Hippocampal formation (tissue), 2 donors: ENCODE measurements at regions not wholly inside any gene's neighbourhood (a gene's known extent, or its start where the extent isn't known, plus 50 kb on each side); places are given as distances from the start of the nearest gene placed in this dataset.
"Not testable (repeated sequence)": the region's sequence is repeated elsewhere in the genome, so short reads cannot be mapped to it uniquely, and the experiment has no call there.

Experiments used
- DNase-seq, 2 donors: peaks; one replicate each; lab custom pipeline; 2025; lab: John Stamatoyannopoulos, UW

- no peak for DNase-seq
Measured at GRCh38 chr2:118613737-118614136, 233.7 kb downstream of the EN1 start.

GRCh38 chr2:118611691-118612090 is 235.8 kb downstream of the EN1 start:
- no peak for DNase-seq

DNA sequence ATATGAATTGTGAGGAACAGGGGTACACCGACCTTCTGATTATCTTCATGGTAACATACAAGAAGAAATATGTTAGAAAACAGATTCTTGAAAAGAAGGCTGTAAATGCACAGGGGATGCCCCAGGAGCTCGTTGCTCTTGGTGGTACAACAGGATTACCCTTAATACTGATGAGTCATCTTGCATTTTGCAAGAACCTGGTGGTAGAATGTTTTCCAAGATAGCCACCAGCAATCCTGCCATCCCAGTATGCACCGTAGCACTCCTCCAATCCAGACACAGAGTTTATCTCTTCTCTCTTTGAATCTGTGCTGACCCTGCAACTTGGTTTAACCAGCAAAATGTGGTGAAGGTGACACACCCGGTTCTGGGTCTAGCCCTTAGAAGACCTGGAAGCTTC is 238.3 kb downstream of the EN1 start:
- no peak for DNase-seq

GRCh38 chr2:118607641-118608040 is 239.8 kb downstream of the EN1 start:
- DNase-seq = no peak

GRCh38 chr2:118604811-118605210 is 242.6 kb downstream of the EN1 start:
- no peak for DNase-seq

DNA sequence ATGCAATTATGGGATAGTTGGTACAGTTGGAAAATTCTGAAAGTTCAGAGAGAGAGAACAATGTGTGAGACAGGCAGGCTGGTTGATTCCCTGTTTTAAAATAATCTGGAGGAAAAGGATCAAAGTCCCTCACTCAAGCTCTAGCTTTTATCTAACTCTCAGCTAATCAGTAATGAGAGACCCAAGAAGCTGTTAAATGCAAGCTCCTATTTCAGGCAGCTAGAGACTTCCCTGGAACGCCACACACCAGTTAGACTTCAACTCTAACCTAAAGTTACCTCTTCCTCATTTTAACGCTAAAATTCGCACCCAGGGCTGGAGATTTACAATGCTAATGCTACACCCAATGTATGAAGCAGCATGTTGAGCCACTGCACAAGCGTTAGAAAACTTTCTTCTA is 243.1 kb downstream of the EN1 start:
- DNase-seq = no peak

DNA sequence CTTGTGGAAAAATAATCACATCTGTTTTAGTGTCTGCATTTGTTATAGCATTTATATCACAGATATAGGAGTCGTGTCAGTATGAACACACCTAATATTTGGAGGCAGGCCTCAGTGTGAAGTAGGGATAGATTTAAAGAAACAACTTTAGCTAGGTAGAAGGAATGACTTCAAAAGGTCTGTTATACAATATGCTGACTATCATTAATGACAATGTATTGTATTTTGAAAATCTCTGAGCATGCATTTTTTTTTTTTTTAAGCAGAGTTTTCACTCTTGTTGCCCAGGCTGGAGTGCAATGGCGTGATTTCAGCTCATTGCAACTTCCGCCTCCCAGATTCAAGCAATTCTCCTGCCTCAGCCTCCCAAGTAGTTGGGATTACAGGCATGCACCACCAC is 248.3 kb downstream of the EN1 start:
- no peak for DNase-seq

DNA sequence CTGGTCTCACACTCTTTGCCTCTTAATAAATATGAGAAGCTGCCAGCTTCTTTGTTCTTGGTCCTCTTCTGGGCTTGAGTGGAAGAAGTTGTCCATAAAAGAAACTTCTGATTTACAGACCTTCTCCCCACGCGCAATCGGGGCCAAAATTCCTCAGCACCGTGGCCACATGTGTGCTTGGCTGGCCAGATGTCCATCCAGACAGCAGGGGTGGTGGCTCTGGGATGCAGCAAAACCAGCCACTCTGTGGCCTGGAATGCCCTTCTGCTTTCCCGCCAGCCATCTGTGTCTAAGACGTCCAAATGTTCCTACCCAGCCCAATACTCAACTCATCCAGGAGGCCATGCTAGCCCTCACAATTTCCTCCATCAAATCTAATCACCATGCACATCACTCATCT is 250.8 kb downstream of the EN1 start:
- DNase-seq = no peak

- DNase-seq = no peak
Measured at GRCh38 chr2:118593257-118593656, 254.2 kb downstream of the EN1 start.

DNA sequence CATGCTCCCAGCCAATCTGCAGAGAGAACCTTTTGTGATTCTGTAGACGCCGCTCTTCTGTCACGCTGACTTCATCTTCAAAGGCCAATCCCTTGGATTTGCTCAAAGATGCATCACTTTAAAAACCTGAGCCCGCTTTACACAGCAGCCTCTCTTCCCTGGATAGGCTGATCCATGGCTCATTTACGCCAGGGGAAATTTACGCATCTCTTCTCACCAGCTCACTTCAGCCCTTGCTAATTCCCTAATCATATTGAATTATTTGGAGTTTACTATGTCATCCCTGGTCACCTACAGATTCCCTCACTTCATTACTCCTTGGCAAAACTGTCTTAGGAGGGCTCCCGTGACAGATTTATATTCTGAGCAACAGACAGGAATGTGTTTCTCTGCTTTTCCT is 256.2 kb downstream of the EN1 start:
- DNase-seq = no peak

- no peak for DNase-seq
Measured at GRCh38 chr2:118589721-118590120, 257.7 kb downstream of the EN1 start.

DNA sequence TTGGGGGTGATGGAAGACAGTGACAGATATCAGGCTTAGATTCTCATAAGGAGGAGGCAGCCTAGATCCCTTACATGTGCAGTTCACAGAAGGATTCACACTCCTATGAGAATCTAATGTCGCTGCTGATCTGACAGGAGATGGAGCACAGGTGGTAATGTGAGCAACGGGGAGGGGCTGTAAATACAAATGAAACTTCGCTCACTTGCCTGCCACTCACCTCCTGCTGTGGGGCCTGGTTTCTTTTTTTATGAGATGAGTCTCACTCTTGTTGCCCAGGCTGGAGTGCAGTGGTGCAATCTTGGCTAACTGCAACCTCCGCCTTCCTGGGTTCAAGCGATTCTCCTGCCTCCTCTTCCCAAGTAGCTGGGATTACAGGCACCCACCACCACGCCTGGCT is 258.6 kb downstream of the EN1 start:
- no peak for DNase-seq

DNA sequence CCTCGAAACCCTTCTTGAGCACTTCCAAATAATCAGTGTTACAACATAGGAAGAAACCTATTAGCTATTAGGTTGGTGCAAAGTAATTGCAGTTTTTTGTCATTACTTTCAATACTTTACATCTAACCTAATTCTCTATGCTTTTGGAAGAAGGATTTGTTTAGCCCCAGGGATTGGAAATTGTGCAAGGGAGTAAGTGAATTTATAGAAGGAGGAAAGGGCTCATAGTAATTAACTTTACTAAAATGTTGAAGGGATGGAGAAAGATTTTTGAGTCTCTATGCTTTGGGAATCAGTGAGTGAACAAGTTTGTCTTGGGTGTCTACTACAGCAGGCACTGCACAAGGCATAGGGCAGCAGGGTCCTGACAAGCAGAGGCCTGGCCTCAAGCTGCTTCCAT is 261.1 kb downstream of the EN1 start:
- DNase-seq = no peak

DNA sequence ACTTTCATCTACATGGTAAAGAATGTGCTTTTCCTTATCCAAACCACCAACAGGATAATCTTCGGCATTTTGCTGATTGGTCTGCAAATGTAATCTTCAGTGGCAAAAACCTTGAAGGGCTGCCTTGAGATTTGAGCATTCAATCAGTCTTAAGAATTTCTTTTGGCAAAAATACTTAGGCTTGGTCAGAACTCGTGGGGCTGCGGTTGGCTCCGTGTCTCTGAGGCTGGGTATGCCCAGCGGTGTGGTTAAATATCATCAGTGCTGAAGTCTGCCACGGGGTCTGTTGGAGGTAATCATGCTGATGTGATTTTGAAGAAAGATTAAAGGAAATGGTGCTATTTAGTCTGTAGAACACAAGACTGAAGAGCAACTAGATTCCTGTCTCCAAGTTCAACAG is 262.6 kb downstream of the EN1 start:
- no peak for DNase-seq

- DNase-seq = no peak
Measured at GRCh38 chr2:118584062-118584749, 263.2 kb downstream of the EN1 start.

DNA sequence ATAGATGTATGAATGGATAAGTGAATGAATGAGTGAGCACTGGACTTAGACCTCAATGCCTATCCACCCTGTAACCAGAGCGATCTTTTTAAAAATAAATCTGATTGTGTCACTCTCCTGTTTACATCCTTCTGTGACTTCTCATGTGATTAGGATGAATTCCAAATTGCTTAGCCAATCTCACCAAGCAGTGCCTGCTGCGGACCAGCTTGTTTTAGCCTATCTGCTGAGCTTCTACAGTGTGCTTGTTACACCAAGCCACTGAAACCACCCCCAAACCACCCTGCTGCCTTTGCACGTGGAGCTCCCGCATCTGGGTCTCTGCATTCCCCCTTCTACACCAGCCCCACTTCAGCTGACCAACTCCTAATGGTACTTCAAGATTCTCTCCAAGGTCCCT is 265.4 kb downstream of the EN1 start:
- DNase-seq = no peak

DNA sequence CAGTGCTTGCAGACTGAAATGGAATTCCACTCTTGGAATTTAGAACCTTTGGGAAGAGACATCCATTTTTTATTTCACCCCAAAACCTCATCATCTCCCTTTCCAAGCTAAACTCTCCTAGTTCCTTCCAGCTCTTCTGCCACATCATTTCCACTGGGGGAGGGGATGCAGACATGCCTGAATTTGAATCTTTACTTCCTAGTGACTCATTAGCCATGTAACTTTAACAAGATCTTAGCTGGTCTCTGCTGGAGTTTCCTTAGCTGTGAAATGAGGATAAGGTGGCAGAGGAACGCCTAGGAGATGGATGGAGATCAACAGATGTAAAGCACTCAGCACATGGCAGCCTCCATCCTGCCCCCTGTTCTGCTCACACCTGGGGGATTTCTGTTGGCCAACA is 266.8 kb downstream of the EN1 start:
- DNase-seq = no peak

DNA sequence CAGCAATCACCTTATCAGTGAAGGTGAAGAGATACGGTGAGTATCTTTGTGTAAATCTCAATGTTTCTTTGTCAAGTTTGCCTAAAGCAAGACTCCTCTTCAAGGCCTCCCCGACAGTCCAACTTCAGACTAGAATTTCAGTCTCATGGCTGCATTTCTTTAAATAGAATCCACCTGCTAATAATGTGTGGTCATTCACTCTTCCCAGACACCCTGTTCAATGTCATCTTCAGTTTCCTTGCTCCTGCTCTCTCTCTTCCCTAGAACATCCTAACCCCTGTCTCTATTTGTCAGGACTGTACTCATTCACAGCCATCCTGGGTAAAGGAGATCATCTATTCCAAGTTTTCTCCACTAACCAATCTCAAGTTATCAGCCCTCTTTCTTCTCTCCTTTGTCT is 267.3 kb downstream of the EN1 start:
- DNase-seq = no peak

- DNase-seq = no peak
Measured at GRCh38 chr2:118577202-118577601, 270.2 kb downstream of the EN1 start.

DNA sequence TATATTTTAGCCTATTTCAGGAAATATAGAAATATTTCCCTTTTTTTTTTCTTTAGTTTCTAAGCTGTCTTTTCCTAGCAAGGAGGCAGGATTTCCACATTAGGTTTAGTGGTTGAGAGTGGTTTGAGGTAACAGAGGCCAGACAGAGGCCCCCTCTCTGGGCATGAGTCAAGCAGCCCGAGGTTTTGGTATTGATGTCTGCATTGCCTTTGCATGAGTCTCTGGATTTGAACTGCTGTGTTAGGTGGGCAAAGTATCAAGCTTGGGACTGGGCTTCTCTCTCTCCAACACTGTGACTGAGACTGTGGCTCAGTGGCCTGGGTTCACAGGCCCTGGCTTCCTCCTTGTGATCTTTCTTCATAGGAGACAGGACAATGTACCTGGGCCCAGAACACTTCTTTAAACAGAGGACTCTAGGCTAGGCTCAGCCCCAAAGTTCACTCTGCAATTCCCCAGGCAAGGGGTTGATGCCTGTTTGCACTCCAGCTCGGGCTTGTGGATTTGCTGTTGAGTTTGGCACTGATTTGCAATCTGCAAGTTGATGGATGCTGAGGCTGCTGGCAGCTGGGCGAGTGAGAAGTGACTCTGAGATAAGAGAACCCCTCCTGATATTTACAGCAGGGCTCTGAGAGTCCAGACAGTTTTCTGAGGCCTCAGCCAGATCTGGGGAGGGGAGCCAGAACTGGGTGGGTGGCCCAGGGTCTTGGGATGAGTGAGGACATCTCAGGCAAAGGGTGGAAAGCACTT is 271.2 kb downstream of the EN1 start:
- DNase-seq = no peak

DNA sequence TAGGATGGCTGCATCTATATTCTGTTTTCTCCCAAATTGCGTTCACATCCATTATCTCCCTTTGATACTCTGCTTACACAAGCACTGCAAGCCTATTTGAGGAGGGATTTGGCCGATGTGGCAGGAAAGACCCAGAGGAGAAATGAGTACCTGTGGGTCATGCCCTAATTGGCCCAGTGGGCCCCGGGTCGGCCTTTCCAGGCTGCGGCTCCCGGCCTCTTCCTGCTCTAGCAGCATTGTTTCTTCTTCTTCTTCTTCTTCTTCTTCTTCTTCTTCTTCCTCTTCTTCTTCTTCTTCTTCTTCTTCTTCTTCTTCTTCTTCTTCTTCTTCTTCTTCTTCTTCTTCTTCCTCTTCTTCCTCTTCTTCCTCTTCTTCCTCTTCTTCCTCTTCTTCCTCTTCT is 275.1 kb downstream of the EN1 start:
- DNase-seq = not testable (repeated sequence)

GRCh38 chr2:118569876-118570535 is 277.4 kb downstream of the EN1 start:
- DNase-seq = no peak

- DNase-seq = no peak
Measured at GRCh38 chr2:118568700-118569099, 278.7 kb downstream of the EN1 start.
